IMR-90 (cell line): ENCODE measurements at regions not wholly inside any gene's neighbourhood (a gene's known extent, or its start where the extent isn't known, plus 50 kb on each side); places are given as distances from the start of the nearest gene placed in this dataset.

ENCODE experiments used
- ATAC-seq: fragments of 200-7000 bp; cut with Tn5 transposase; 2 replicates; pipeline ENCODE4 v1.9.1; 2020; ENCODE audit warnings: low read depth, mild to moderate bottlenecking, moderate library complexity
- BruUV-seq: library from RNA; stranded (reverse); fragments of 400-500 nt; replicated peaks from 2 replicates; lab custom pipeline; 2021; lab: Mats Ljungman, UMichigan
- CTCF ChIA-PET: fragments of 300-600 bp; formaldehyde crosslinking; extraction: SDS; loops from one replicate; lab custom pipeline; 2021; ENCODE audit warnings: antibody characterized with exemption; lab: Yijun Ruan, JAX
- POLR2A ChIA-PET: fragments of 300-600 bp; sonication (Branson Sonifier 250); formaldehyde crosslinking; loops from one replicate; lab custom pipeline; 2022; ENCODE audit warnings: antibody characterized with exemption; ENCODE audit not compliant: unreplicated experiment; lab: Charles Lee
- DNase-seq: peaks from one replicate; pipeline ENCODE4 v3.0.0; 2013
- H2AFZ ChIP-seq: replicated peaks from 2 replicates; pipeline ENCODE3; 2013; ENCODE audit warnings: low read length, mild to moderate bottlenecking; ENCODE audit not compliant: poor library complexity
- H2AK5ac ChIP-seq: 2 replicates; pipeline ENCODE4 v1.6.1; 2013; ENCODE audit warnings: low read depth, low read length, inconsistent platforms
- H2AK9ac ChIP-seq: replicated peaks from 2 replicates; pipeline ENCODE3; 2013; ENCODE audit warnings: mild to moderate bottlenecking, low read depth, low read length, moderate library complexity; ENCODE audit not compliant: poor library complexity
- H2BK120ac ChIP-seq: 2 replicates; pipeline ENCODE4 v1.6.1; 2013; ENCODE audit warnings: low read depth, low read length, inconsistent platforms
- H2BK15ac ChIP-seq: 3 replicates; pipeline ENCODE4 v1.6.1; 2013; ENCODE audit warnings: low read depth, low read length, inconsistent platforms
- H2BK20ac ChIP-seq: 2 replicates; pipeline ENCODE4 v1.6.1; 2013; ENCODE audit warnings: low read depth, mild to moderate bottlenecking, inconsistent platforms, low read length, moderate library complexity
- H2BK5ac ChIP-seq: 2 replicates; pipeline ENCODE4 v1.6.1; 2013; ENCODE audit warnings: mild to moderate bottlenecking, low read depth, low read length, inconsistent platforms; ENCODE audit not compliant: poor library complexity, severe bottlenecking
- H3K14ac ChIP-seq: replicated peaks from 2 replicates; pipeline ENCODE4 v1.6.1; 2013; ENCODE audit warnings: low read depth, low read length, inconsistent platforms
- H3K18ac ChIP-seq: 2 replicates; pipeline ENCODE4 v1.6.1; 2013; ENCODE audit warnings: low read depth, low read length, control low read depth
- H3K23ac ChIP-seq: 2 replicates; pipeline ENCODE4 v1.6.1; 2013; ENCODE audit warnings: low read depth, low read length, inconsistent platforms
- H3K27ac ChIP-seq: 2 replicates; pipeline ENCODE4 v1.5.1; 2013; ENCODE audit warnings: mild to moderate bottlenecking, control low read depth, low read length; ENCODE audit not compliant: insufficient read depth
- H3K27me3 ChIP-seq: 2 replicates; pipeline ENCODE4 v1.6.1; 2013; ENCODE audit warnings: low read length; ENCODE audit not compliant: control insufficient read depth, insufficient read depth
- H3K36me3 ChIP-seq: 2 replicates; pipeline ENCODE4 v1.6.1; 2013; ENCODE audit warnings: low read length, mixed read lengths; ENCODE audit not compliant: control insufficient read depth, insufficient read depth
- H3K4ac ChIP-seq: 2 replicates; pipeline ENCODE4 v1.6.1; 2013; ENCODE audit warnings: low read depth, low read length, inconsistent platforms
- H3K4me1 ChIP-seq: 2 replicates; pipeline ENCODE4 v1.6.1; 2013; ENCODE audit warnings: low read length, mixed read lengths; ENCODE audit not compliant: control insufficient read depth, insufficient read depth
- H3K4me2 ChIP-seq: 2 replicates; pipeline ENCODE4 v1.6.1; 2013; ENCODE audit warnings: low read depth, mild to moderate bottlenecking, control low read depth, low read length, moderate library complexity
- H3K4me3 ChIP-seq: 2 replicates; pipeline ENCODE4 v1.5.1; 2013; ENCODE audit warnings: low read depth, mild to moderate bottlenecking, control low read depth, low read length, moderate library complexity; ENCODE audit not compliant: insufficient read depth
- H3K56ac ChIP-seq: 2 replicates; pipeline ENCODE4 v1.6.1; 2013; ENCODE audit warnings: low read length, inconsistent platforms; ENCODE audit not compliant: insufficient read depth; ENCODE audit errors: extremely low read depth
- H3K79me1 ChIP-seq, 2 experiments: 2 replicates each; pipeline ENCODE4 v1.6.1; 2013; ENCODE audit warnings: low read length in 2 of 2, inconsistent platforms in 1 of 2, low read depth in 1 of 2
- H3K9ac ChIP-seq: 2 replicates; pipeline ENCODE4 v1.6.1; 2013; ENCODE audit warnings: low read depth, low read length, control low read depth
- H3K9me1 ChIP-seq: 2 replicates; pipeline ENCODE4 v1.6.1; 2013; ENCODE audit warnings: low read length, inconsistent platforms; ENCODE audit not compliant: insufficient read depth
- H3K9me3 ChIP-seq: 2 replicates; pipeline ENCODE4 v1.6.1; 2013; ENCODE audit warnings: low read length; ENCODE audit not compliant: control insufficient read depth, insufficient read depth
- H4K20me1 ChIP-seq: 2 replicates; pipeline ENCODE4 v1.6.1; 2013; ENCODE audit warnings: low read length, inconsistent platforms; ENCODE audit not compliant: insufficient read depth
- H4K5ac ChIP-seq: 2 replicates; pipeline ENCODE4 v1.6.1; 2013; ENCODE audit warnings: mild to moderate bottlenecking, low read depth, low read length, control low read depth
- H4K8ac ChIP-seq, 2 experiments: 2 replicates each; pipeline ENCODE4 v1.6.1; 2013; ENCODE audit warnings: low read depth in 2 of 2, low read length in 2 of 2, control low read depth in 1 of 2, inconsistent platforms in 1 of 2
- H4K91ac ChIP-seq: 2 replicates; pipeline ENCODE4 v1.6.1; 2013; ENCODE audit warnings: low read depth, low read length, inconsistent platforms; ENCODE audit not compliant: insufficient read depth
- CHD1 ChIP-seq: IDR thresholded peaks from 2 replicates; pipeline ENCODE4 v1.6.1; 2012; ENCODE audit warnings: low read depth, low read length, improper control_type of control experiment
- CTCF ChIP-seq: conservative IDR thresholded peaks from 2 replicates; pipeline ENCODE4 v1.5.1; 2012; ENCODE audit warnings: mild to moderate bottlenecking, low read depth, low read length, improper control_type of control experiment
- ELK1 ChIP-seq: fragments of 150-350 bp; IDR thresholded peaks from 2 replicates; pipeline ENCODE4 v1.6.1; 2016; ENCODE audit warnings: low read depth, mild to moderate bottlenecking, low read length, moderate library complexity, borderline replicate concordance
- FOS ChIP-seq: fragments of 150-350 bp; IDR thresholded peaks from 2 replicates; pipeline ENCODE4 v1.6.1; 2016; ENCODE audit warnings: low read depth, low read length
- MAFK ChIP-seq: IDR thresholded peaks from 2 replicates; pipeline ENCODE4 v1.6.1; 2012; ENCODE audit warnings: low read depth, low read length, improper control_type of control experiment
- NFE2L2 ChIP-seq: fragments of 150-350 bp; IDR thresholded peaks from 2 replicates; pipeline ENCODE4 v1.6.1; 2016; ENCODE audit warnings: low read depth, mild to moderate bottlenecking, low read length
- RAD21 ChIP-seq: IDR thresholded peaks from 2 replicates; pipeline ENCODE4 v1.6.1; 2012; ENCODE audit warnings: low read length, improper control_type of control experiment
- RFX5 ChIP-seq: IDR thresholded peaks from 2 replicates; pipeline ENCODE4 v1.8.0; 2012; ENCODE audit warnings: low read depth, mild to moderate bottlenecking, low read length, moderate library complexity
- SMC3 ChIP-seq: fragments of 150-350 bp; IDR thresholded peaks from 2 replicates; pipeline ENCODE4 v1.6.1; 2016; ENCODE audit warnings: low read depth, mild to moderate bottlenecking, antibody characterized with exemption, low read length, moderate library complexity
- whole genome bisulfite sequencing, 2 experiments: methylation state at CpG; one replicate each; pipeline versions ENCODE4 v1.1.5 to v1.1.7; 2013; ENCODE audit warnings: missing lambda C conversion rate in 2 of 2; ENCODE audit not compliant: insufficient read length in 1 of 2; ENCODE audit errors: extremely low coverage in 2 of 2; 5-methylcytosine and 5-hydroxymethylcytosine counted together
- dilution Hi-C: fragments of 300-500 bp; cut with HindIII; formaldehyde crosslinking; loops from one replicate; pipeline ENCODE4 v1.14.3; 2018; ENCODE audit warnings: low sequenced_read_pairs; ENCODE audit not compliant: unreplicated experiment
- in situ Hi-C: fragments of 300-500 bp; cut with MboI; formaldehyde crosslinking; loops from 3 replicates; pipeline ENCODE4 v1.14.3; 2019; ENCODE audit warnings: low sequenced_read_pairs, inconsistent platforms, mixed read lengths
- intact Hi-C: fragments of 100-400 bp; cut with micrococcal nuclease; formaldehyde crosslinking; loops from 2 replicates; pipeline ENCODE4 v1.10.0; 2022

GRCh38 chr5:101829255-101829654 is 466.8 kb downstream of the SLCO4C1 start:
- no CpG with 5 or more reads among the region's 4 CpGs for WGBS, 2 experiments
- H4K8ac ChIP-seq = no peak overlapping the region
- ATAC-seq = no peak

More at GRCh38 chr5:101829255-101829654, 466.8 kb downstream of the SLCO4C1 start:
- ChIA-PET POLR2A (no interaction called here), CTCF (no interaction called here)
- in situ Hi-C loops = no loop called here
- H3K4me2 ChIP-seq = no peak overlapping the region
- no peak overlapping the region for H2BK120ac ChIP-seq
- H3K23ac ChIP-seq = no peak overlapping the region
- no peaks in the 10 kb centered on the region for H3K36me3 ChIP-seq
- no peaks in the 10 kb centered on the region for H3K4me1 ChIP-seq
- no peak overlapping the region for H3K9ac ChIP-seq
- H3K27ac ChIP-seq = no peak overlapping the region
- H3K4me3 ChIP-seq = no peak overlapping the region
- H4K91ac ChIP-seq = no peak overlapping the region
- H2AK5ac ChIP-seq = no peak overlapping the region
- no peak overlapping the region for H3K18ac ChIP-seq
- no peak for DNase-seq
- intact Hi-C loops = no loop called here
- H3K56ac ChIP-seq = no peak overlapping the region
- no peaks in the 10 kb centered on the region for H3K9me1 ChIP-seq
- TF ChIP-seq SMC3 = no peak
- no peak for TF ChIP-seq NFE2L2
- TF ChIP-seq MAFK = no peak
- no peak for TF ChIP-seq ELK1
- TF ChIP-seq CHD1 = no peak
- no peak for TF ChIP-seq RAD21
- no peak for TF ChIP-seq RFX5
- no peak for TF ChIP-seq CTCF
- TF ChIP-seq FOS = no peak
- no peak overlapping the region for H3K4ac ChIP-seq
- no peak overlapping the region for H4K5ac ChIP-seq
- dilution Hi-C loops = no loop called here
- H2AK9ac ChIP-seq = no peak overlapping the region
- H3K9me3 ChIP-seq = no peaks in the 10 kb centered on the region
- no peaks in the 10 kb centered on the region for H3K27me3 ChIP-seq
- H4K20me1 ChIP-seq = no peaks in the 10 kb centered on the region
- H3K14ac ChIP-seq = no peak overlapping the region
- H2BK5ac ChIP-seq = no peak overlapping the region
- no peak overlapping the region for H2BK15ac ChIP-seq
- no peak overlapping the region for H2AFZ ChIP-seq
- H2BK20ac ChIP-seq = no peak overlapping the region
- H3K79me1 ChIP-seq = no peaks in the 10 kb centered on the region
- no TSS peak for BruUV-seq
